Activated CD4-positive, alpha-beta T cell treated with anti-CD3 and anti-CD28 coated beads, Interleukin-2, amount 10 ng/mL, durations not matched to agents 7 days and 5 days (primary cell): ENCODE measurements at regions not wholly inside any gene's neighbourhood (a gene's known extent, or its start where the extent isn't known, plus 50 kb on each side); places are given as distances from the start of the nearest gene placed in this dataset.
"Not testable (repeated sequence)": the region's sequence is repeated elsewhere in the genome, so short reads cannot be mapped to it uniquely, and the experiment has no call there.

Experiments
- CTCF ChIA-PET: fragments of 350-600 bp; sonication (Branson Sonifier 250); formaldehyde crosslinking; loops from one replicate; lab custom pipeline; 2021; ENCODE audit warnings: antibody characterized with exemption; lab: Charles Lee
- POLR2A ChIA-PET: fragments of 350-600 bp; sonication (Branson Sonifier 250); formaldehyde crosslinking; loops from one replicate; lab custom pipeline; 2021; ENCODE audit warnings: antibody characterized with exemption; lab: Charles Lee
- DNase-seq: peaks from one replicate; pipeline ENCODE4 v3.0.0-alpha.2; 2020
- H3K27ac Mint-ChIP-seq: one replicate; pipeline ENCODE4 v1.8.0; 2021; ENCODE audit warnings: mild to moderate bottlenecking, moderate library complexity, mixed read lengths
- H3K27me3 Mint-ChIP-seq: one replicate; pipeline ENCODE4 v1.8.0; 2021; ENCODE audit warnings: mixed read lengths
- H3K36me3 Mint-ChIP-seq: one replicate; pipeline ENCODE4 v1.8.0; 2021; ENCODE audit warnings: low read depth, mixed read lengths
- H3K4me1 Mint-ChIP-seq: one replicate; pipeline ENCODE4 v1.8.0; 2021; ENCODE audit warnings: mixed read lengths
- H3K4me3 Mint-ChIP-seq: one replicate; pipeline ENCODE4 v1.8.0; 2021; ENCODE audit warnings: mild to moderate bottlenecking, moderate library complexity, mixed read lengths
- H3K9me3 Mint-ChIP-seq: one replicate; pipeline ENCODE4 v1.8.0; 2021; ENCODE audit warnings: mixed read lengths

GRCh38 chr2:19623488-19623887, 265.1 kb upstream of the OSR1 start:
- H3K36me3 Mint-ChIP-seq: no peaks in the 10 kb centered on the region
- peaks cover 4% of the 10 kb centered on the region for H3K9me3 Mint-ChIP-seq
- H3K27ac Mint-ChIP-seq: no peak overlapping the region
- no peak for DNase-seq
- H3K27me3 Mint-ChIP-seq: peaks cover 8% of the 10 kb centered on the region
- H3K4me3 Mint-ChIP-seq: no peak overlapping the region
- ChIA-PET CTCF (no interaction called here), POLR2A (no interaction called here)
- H3K4me1 Mint-ChIP-seq: no peaks in the 10 kb centered on the region

GRCh38 chr2:19617257-19617848, 258.9 kb upstream of the OSR1 start:
- Mint-ChIP-seq H3K4me1 (no peaks in the 10 kb centered on the region), H3K9me3 (peaks cover 16% of the 10 kb centered on the region), H3K27me3 (peaks cover 8% of the 10 kb centered on the region), H3K36me3 (no peaks in the 10 kb centered on the region), H3K4me3 (no peak overlapping the region), H3K27ac (no peak overlapping the region)
- no peak for DNase-seq
- CTCF ChIA-PET: no interaction called here
- POLR2A ChIA-PET: no interaction called here

DNA sequence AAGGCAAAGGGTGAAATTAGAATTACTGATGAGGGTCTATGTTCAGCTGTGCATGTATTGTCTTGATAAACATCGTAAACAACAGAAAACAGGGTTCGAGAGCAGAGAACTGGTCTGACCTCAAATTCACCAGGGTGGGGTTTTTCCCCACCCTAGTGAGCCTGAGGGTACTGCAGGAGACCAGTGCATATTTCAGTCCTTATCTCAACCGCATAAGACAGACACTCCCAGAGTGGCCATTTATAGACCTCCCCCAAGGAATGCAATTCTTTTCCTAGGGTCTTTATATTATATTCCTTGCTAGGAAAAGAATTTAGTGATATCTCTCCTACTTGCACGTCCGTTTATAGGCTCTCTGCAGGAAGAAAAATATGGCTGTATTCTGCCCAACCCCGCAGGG, 257.0 kb upstream of the OSR1 start:
- H3K4me3 Mint-ChIP-seq, CTCF ChIA-PET, H3K4me1 Mint-ChIP-seq, H3K27me3 Mint-ChIP-seq, POLR2A ChIA-PET, DNase-seq, H3K27ac Mint-ChIP-seq, H3K36me3 Mint-ChIP-seq: not testable (repeated sequence)
- peaks cover 16% of the 10 kb centered on the region for H3K9me3 Mint-ChIP-seq

- CTCF ChIA-PET: interaction anchor here (0.7 kb wide), 1 partner anchor 133 kb away, joined by 3 read pairs; no protein-coding TSS in a partner anchor
- Mint-ChIP-seq H3K4me3 (no peak overlapping the region), H3K27ac (no peak overlapping the region), H3K9me3 (peaks cover 14% of the 10 kb centered on the region), H3K4me1 (no peaks in the 10 kb centered on the region), H3K36me3 (no peaks in the 10 kb centered on the region), H3K27me3 (peaks cover 2% of the 10 kb centered on the region)
- no peak for DNase-seq
- POLR2A ChIA-PET: no interaction called here
These were observed 255.6 kb upstream of the OSR1 start for GRCh38 chr2:19614066-19614465.

GRCh38 chr2:19611491-19612332, 253.3 kb upstream of the OSR1 start:
- Mint-ChIP-seq H3K36me3 (no peaks in the 10 kb centered on the region), H3K27ac (no peak overlapping the region), H3K4me1 (no peaks in the 10 kb centered on the region), H3K4me3 (no peak overlapping the region), H3K27me3 (peaks cover 3% of the 10 kb centered on the region), H3K9me3 (peaks cover 12% of the 10 kb centered on the region)
- ChIA-PET POLR2A (no interaction called here), CTCF (interaction anchor here (0.5 to 0.6 kb wide), 2 partner anchors 338 to 1301 kb away, joined by 3 read pairs; no protein-coding TSS in a partner anchor)
- no peak for DNase-seq

DNA sequence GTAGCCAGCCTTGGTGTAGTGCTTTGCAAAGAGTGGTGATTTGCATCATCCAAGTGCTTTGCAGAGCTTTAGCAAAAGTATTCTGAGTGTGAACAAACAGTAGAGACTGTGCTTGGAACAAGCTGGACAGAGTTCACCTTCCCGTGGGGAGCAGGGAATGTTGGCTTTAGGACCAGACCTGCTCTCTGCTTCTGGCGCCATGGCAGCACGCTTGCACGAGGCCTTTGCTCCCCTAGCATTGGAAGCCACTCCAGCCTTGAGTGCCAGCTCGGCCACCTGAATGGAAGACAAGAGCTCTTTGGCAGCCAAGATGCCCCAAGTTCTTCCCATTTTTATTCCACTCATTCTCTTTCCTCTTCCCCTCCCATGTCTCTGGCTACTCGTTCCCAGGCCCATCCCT, 250.8 kb upstream of the OSR1 start:
- ChIA-PET CTCF (interaction anchor here (0.5 kb wide), 1 partner anchor 1412 kb away, joined by 3 read pairs; no protein-coding TSS in a partner anchor), POLR2A (no interaction called here)
- Mint-ChIP-seq H3K4me3 (no peak overlapping the region), H3K36me3 (no peaks in the 10 kb centered on the region), H3K27me3 (peaks cover 3% of the 10 kb centered on the region), H3K4me1 (no peaks in the 10 kb centered on the region), H3K9me3 (peaks cover under 1% of the 10 kb centered on the region), H3K27ac (no peak overlapping the region)
- DNase-seq: no peak

GRCh38 chr2:19607931-19608771, 249.7 kb upstream of the OSR1 start:
- CTCF ChIA-PET: no interaction called here
- peaks cover 2% of the 10 kb centered on the region for H3K9me3 Mint-ChIP-seq
- no peaks in the 10 kb centered on the region for H3K4me1 Mint-ChIP-seq
- POLR2A ChIA-PET: no interaction called here
- H3K27me3 Mint-ChIP-seq: peaks cover 3% of the 10 kb centered on the region
- H3K4me3 Mint-ChIP-seq: no peak overlapping the region
- no peak for DNase-seq
- no peaks in the 10 kb centered on the region for H3K36me3 Mint-ChIP-seq
- H3K27ac Mint-ChIP-seq: no peak overlapping the region

DNA sequence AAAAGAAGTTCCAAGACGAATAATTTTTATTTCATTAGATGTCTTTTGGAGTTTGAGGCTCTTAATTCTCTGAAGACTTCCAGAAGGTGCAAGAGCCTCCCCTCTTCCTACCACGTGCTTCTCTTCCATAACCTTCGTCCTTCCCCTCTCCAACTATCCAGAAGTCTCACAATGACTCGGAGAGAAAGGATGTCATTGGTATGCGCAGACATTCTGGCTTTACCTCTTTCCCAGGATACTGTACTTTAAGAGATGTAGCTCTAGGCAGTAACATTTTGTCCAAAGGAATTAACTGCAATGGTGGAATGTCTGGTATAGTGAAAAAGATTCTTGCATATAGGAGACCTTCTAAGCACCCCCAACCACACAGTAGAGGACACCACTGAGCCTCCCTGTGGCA, 249.0 kb upstream of the OSR1 start:
- Mint-ChIP-seq H3K4me3 (no peak overlapping the region), H3K27ac (no peak overlapping the region), H3K27me3 (peaks cover 3% of the 10 kb centered on the region), H3K9me3 (peaks cover 2% of the 10 kb centered on the region), H3K4me1 (no peaks in the 10 kb centered on the region), H3K36me3 (no peaks in the 10 kb centered on the region)
- POLR2A ChIA-PET: no interaction called here
- CTCF ChIA-PET: no interaction called here
- DNase-seq: no peak

DNA sequence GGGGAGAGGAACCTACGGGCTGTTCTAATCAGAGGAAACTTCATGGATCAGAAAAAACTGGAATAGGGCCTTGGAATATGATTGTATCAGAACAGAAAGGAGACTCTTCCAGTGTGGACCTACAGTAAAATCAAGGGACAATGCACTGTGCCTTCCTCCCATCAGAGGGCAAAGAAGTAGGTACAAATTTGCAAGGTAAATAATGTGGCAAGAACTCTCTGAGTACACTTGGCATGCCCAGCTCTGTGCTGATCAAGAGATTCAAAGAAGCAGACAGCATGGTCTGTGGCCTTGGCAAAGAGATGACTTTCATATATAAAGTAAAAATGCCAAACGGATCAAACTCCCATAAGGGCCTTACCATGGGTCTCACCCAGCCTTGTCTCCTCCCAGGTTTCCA, 242.6 kb upstream of the OSR1 start:
- no peak overlapping the region for H3K27ac Mint-ChIP-seq
- no peaks in the 10 kb centered on the region for H3K36me3 Mint-ChIP-seq
- no peaks in the 10 kb centered on the region for H3K4me1 Mint-ChIP-seq
- ChIA-PET CTCF (no interaction called here), POLR2A (no interaction called here)
- H3K4me3 Mint-ChIP-seq: no peak overlapping the region
- no peak for DNase-seq
- H3K27me3 Mint-ChIP-seq: peaks cover 2% of the 10 kb centered on the region
- peaks cover 2% of the 10 kb centered on the region for H3K9me3 Mint-ChIP-seq

DNA sequence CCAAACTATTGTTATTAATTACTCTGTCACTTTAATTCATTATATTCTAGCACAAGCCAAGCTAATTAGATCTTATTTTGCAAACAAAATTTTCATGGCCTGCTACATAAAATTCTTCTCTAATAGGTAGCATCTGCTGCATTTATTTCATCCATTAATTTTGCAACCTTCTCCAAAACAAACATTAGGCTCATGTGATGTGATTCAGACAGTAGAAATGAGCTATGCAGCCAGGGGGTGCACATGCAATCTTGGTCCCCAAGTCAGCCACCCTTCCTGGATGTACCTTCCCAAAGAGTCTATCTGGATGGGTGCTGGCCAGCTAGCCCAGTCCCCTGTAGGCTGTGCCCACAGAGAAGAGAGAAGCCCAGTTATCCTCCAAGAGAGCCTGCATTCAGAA, 242.1 kb upstream of the OSR1 start:
- Mint-ChIP-seq H3K9me3 (peaks cover 2% of the 10 kb centered on the region), H3K36me3 (no peaks in the 10 kb centered on the region), H3K27ac (no peak overlapping the region), H3K27me3 (peaks cover 2% of the 10 kb centered on the region), H3K4me3 (no peak overlapping the region), H3K4me1 (no peaks in the 10 kb centered on the region)
- DNase-seq: no peak
- CTCF ChIA-PET: no interaction called here
- POLR2A ChIA-PET: no interaction called here

DNA sequence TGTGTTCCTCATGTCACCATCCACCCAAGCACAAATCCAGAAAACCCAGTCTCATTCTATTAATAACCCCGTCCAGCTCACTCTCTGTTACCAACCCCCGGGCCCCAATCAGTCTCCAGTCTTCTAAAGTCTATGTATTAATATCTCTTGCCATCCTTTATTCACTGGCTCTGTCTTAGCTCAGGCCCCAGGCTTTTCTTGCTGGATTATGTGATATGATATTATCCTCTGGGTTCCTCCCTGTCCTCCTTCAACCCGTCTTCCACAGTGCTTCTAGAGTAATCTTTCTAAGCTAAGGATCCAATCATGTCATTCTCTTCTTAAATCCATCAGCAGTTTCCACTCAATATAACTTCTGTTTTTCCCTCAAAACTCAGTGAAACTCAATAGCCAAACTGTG, 240.5 kb upstream of the OSR1 start:
- H3K4me3 Mint-ChIP-seq: no peak overlapping the region
- POLR2A ChIA-PET: no interaction called here
- H3K27me3 Mint-ChIP-seq: peaks cover 2% of the 10 kb centered on the region

GRCh38 chr2:19592197-19592596, 233.8 kb upstream of the OSR1 start:
- CTCF ChIA-PET: no interaction called here
- H3K4me1 Mint-ChIP-seq: no peaks in the 10 kb centered on the region
- POLR2A ChIA-PET: no interaction called here

More for the DNA sequence above, 240.5 kb upstream of the OSR1 start:
- Mint-ChIP-seq H3K36me3 (no peaks in the 10 kb centered on the region), H3K27ac (no peak overlapping the region), H3K9me3 (peaks cover 2% of the 10 kb centered on the region), H3K4me1 (no peaks in the 10 kb centered on the region)
- DNase-seq: no peak
- CTCF ChIA-PET: interaction anchor here (0.5 to 0.6 kb wide), 3 partner anchors 544 to 1692 kb away, joined by 3 read pairs; no protein-coding TSS in a partner anchor

GRCh38 chr2:19589791-19590190, 231.4 kb upstream of the OSR1 start:
- H3K9me3 Mint-ChIP-seq: no peaks in the 10 kb centered on the region
- CTCF ChIA-PET: no interaction called here

More at GRCh38 chr2:19592197-19592596, 233.8 kb upstream of the OSR1 start:
- no peaks in the 10 kb centered on the region for H3K9me3 Mint-ChIP-seq
- H3K36me3 Mint-ChIP-seq: no peaks in the 10 kb centered on the region
- H3K27me3 Mint-ChIP-seq: no peaks in the 10 kb centered on the region
- no peak overlapping the region for H3K4me3 Mint-ChIP-seq
- DNase-seq: no peak
- H3K27ac Mint-ChIP-seq: no peak overlapping the region

More at GRCh38 chr2:19589791-19590190, 231.4 kb upstream of the OSR1 start:
- POLR2A ChIA-PET: no interaction called here
- no peak overlapping the region for H3K4me3 Mint-ChIP-seq
- peaks cover under 1% of the 10 kb centered on the region for H3K27me3 Mint-ChIP-seq
- H3K4me1 Mint-ChIP-seq: no peaks in the 10 kb centered on the region
- H3K27ac Mint-ChIP-seq: no peak overlapping the region
- DNase-seq: no peak
- H3K36me3 Mint-ChIP-seq: no peaks in the 10 kb centered on the region
